HL-60 (cell line): ENCODE measurements at regions not wholly inside any gene's neighbourhood (a gene's known extent, or its start where the extent isn't known, plus 50 kb on each side); places are given as distances from the start of the nearest gene placed in this dataset.

ENCODE experiments used
- CTCF ChIP-seq: IDR thresholded peaks from one replicate; pipeline ENCODE4 v1.5.1; 2011; ENCODE audit warnings: low read length, control low read depth, inconsistent platforms; ENCODE audit not compliant: insufficient read depth
- POLR2AphosphoS5 ChIP-seq: IDR thresholded peaks from 2 replicates; pipeline ENCODE4 v1.6.1; 2012; ENCODE audit warnings: low read depth
- REST ChIP-seq: IDR thresholded peaks from 2 replicates; pipeline ENCODE4 v1.6.1; 2012; ENCODE audit warnings: low read depth; ENCODE audit not compliant: insufficient replicate concordance

DNA sequence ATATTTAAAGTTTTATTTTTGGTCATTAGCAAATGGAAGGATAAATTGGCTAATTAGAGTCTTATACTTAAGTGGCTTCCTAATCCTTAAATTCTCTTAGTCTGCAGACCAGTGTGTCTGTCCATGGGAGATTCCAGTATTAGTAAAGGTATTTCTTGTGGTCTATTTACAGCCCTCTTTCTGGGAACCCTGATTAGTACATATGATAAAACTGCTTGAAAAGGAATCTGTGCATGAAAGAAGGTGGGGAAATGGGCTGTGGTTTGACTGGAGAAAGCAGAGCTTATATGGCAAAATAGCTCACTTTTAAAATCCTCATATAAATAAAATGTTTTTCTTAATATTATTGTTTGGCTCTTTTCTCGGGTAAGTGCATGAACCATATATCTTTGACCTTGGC is 124.5 kb upstream of the RHOBTB1 start:
- TF ChIP-seq POLR2AphosphoS5 (no peak), REST (no peak), CTCF (no peak)
